VCaP (cell line): ENCODE measurements at regions not wholly inside any gene's neighbourhood (a gene's known extent, or its start where the extent isn't known, plus 50 kb on each side); places are given as distances from the start of the nearest gene placed in this dataset.

Source experiments
- H3K27ac ChIP-seq: fragments of 450-650 bp; 2 replicates; pipeline ENCODE4 v1.5.1; 2017
- TF ChIP-seq, protein P1 (sequence below): fragments of 450-650 bp; conservative IDR thresholded peaks from 2 replicates; pipeline ENCODE4 v1.5.1; 2017; ENCODE audit warnings: mild to moderate bottlenecking, moderate library complexity

DNA sequence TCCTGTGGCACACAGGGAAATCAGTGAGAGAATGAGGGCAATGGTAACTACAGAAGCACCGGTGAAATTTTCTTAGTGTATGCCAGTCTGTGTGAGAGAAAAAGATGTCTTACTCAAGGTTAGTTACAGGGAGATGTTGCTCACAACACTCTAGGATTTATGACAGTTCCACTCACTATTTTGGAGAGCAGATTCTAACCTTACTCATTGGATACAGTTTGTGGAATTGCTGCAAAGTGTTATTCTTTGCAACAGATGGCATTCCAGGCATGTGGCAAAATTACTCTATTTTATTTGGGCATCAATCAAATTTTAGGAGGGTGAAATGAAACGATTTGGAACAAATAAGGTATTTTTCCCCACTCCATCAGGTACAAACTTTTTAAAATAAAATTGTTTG lies 449.1 kb downstream of the PIK3C3 start:
- TF ChIP-seq, protein P1, sequence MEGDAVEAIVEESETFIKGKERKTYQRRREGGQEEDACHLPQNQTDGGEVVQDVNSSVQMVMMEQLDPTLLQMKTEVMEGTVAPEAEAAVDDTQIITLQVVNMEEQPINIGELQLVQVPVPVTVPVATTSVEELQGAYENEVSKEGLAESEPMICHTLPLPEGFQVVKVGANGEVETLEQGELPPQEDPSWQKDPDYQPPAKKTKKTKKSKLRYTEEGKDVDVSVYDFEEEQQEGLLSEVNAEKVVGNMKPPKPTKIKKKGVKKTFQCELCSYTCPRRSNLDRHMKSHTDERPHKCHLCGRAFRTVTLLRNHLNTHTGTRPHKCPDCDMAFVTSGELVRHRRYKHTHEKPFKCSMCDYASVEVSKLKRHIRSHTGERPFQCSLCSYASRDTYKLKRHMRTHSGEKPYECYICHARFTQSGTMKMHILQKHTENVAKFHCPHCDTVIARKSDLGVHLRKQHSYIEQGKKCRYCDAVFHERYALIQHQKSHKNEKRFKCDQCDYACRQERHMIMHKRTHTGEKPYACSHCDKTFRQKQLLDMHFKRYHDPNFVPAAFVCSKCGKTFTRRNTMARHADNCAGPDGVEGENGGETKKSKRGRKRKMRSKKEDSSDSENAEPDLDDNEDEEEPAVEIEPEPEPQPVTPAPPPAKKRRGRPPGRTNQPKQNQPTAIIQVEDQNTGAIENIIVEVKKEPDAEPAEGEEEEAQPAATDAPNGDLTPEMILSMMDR = no peak
- no peak overlapping the region for H3K27ac ChIP-seq

DNA sequence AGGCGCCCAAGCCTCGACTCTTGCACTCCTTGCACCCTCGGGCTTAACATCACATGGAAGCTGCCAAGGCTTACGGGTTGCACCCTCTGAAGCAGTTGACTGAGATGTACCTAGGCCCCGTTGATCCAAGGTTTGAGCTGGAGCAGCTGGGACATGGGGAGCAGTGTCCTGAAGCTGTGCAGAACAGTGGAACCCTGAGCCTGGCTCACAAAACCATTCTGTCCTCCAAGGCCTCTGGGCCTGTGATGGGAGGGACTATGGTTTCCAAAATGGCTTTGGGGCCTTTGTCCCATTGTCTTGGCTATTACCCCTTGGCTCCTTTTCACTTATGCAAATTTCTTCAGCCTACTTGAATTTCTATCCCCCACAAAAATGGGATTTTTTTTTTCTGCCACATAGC lies 454.0 kb downstream of the PIK3C3 start:
- TF ChIP-seq, protein P1 = no peak
- H3K27ac ChIP-seq = no peak overlapping the region

DNA sequence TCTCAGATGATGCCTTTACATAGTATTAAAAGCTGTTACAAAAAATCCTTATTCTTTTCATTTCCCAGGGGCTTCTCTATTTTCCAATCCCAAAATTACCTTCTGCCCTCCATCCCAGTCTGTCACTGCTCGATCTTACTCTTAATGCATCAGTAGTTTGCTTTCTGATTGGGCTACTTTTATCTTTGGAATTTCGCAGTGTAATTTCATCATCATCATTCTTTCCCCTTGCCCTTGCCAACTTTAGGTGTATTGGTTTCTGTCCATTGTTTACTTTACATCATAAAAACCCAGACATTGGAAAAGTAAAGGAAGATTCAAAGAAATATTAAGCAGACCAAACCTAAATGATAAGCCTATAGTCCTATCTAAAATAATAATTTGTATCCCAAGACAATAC lies 457.2 kb downstream of the PIK3C3 start:
- H3K27ac ChIP-seq = no peak overlapping the region
- TF ChIP-seq, protein P1 = no peak

DNA sequence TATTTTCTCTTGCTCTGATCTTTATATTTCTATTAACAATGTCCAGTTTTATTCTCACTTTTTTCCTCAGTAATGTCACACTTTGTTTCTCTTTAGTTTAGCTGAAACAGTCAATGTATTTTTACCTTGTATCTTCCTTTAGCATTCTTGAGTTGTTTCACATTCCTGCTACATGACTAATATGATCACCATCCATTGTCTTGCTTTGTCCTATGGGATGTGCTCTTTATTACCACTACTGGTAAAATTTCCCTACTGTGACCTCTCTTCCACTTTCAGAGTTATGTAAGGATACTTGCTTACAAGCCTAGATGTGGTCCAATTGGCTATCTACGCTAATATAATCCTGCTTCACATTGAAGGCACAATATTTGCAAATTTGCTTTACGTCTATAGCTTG lies 457.9 kb downstream of the PIK3C3 start:
- TF ChIP-seq, protein P1 = no peak
- H3K27ac ChIP-seq = no peak overlapping the region

DNA sequence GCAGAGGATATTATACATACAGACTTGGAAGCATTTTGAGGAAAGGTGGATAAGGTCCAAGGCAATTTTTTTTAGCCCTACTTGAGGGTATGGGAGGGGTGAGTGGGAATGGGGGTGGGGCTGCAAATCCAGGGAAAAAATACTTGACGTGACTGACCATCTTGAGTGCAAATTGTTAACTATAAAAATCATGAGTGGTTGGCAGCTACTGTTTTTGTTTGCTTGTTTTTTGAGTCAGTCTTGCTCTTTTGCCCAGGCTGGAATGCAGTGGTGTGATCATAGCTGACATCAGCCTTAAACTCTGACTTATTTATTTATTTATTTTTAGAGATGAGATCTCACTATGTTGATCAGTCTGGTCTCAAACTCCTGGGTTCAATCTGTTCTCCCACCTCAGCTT lies 458.8 kb downstream of the PIK3C3 start:
- H3K27ac ChIP-seq = no peak overlapping the region
- TF ChIP-seq, protein P1 = no peak

DNA sequence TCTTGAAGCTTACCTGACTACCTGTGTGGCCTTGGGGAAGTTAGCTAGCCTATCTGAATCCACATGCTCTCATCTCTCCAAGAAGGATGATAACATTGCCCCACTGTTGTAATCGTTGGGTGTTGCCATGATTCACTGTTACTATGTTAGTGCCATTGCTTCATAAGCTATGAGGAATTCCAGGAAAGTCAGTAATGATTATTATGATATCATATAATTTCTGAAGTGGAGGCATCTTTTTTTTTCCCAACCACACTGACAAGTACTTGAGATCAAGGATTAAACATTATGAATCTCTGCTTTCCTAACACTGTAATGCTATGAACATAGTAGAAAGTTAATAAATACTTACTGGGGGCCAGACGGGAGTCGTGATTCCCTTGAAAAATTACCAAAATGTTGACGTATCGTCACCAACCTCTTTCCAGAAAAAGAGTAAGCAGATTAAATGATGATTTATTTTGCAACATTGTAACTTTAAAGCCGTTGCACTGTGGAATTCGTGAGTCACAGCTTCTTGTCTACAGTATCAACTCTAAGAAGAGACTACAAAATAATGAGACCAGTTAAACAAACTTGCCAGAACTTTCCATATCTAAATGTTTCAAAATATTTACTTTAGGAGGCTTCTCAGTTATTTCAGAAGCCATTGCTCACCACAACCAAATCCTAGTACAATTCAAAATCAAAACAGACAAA lies 459.9 kb downstream of the PIK3C3 start:
- H3K27ac ChIP-seq = no peak overlapping the region
- TF ChIP-seq, protein P1 = no peak

DNA sequence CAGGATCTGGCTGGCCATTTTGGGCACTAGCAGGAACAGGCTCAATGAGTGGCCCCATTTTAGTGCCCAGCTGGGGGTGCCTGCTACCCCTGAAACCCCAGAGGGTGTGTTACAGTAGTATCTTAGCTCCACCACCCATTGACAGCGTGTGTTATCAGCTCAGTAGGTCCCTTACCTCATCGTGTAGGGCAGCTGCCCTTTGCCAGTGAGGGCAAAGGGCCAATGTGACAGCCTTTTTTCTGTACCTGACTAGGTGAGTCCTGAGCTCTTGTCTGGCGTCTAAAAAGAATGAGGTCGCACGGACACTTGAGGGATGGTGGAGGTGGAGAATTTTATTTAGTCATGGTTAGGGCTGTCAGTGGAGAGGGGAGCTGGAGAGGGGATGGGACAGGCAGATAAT lies 462.2 kb downstream of the PIK3C3 start:
- TF ChIP-seq, protein P1 = no peak
- H3K27ac ChIP-seq = no peak overlapping the region
